Lower leg skin (tissue), 3 donors: ENCODE measurements at regions not wholly inside any gene's neighbourhood (a gene's known extent, or its start where the extent isn't known, plus 50 kb on each side); places are given as distances from the start of the nearest gene placed in this dataset.

ENCODE experiments used
- POLR2A ChIP-seq, 2 donors: fragments of 450-650 bp; IDR thresholded peaks; one replicate each; pipeline ENCODE4 v1.6.1; 2016 to 2017; ENCODE audit warnings: antibody characterized with exemption in 2 of 2, mild to moderate bottlenecking in 1 of 2, moderate library complexity in 1 of 2
- TF ChIP-seq, protein P1 (sequence below), 3 donors: fragments of 450-650 bp; IDR thresholded peaks; one replicate each; pipeline ENCODE4 v1.5.1; 2016; ENCODE audit warnings: antibody characterized with exemption in 3 of 3, mild to moderate bottlenecking in 3 of 3, moderate library complexity in 2 of 3

DNA sequence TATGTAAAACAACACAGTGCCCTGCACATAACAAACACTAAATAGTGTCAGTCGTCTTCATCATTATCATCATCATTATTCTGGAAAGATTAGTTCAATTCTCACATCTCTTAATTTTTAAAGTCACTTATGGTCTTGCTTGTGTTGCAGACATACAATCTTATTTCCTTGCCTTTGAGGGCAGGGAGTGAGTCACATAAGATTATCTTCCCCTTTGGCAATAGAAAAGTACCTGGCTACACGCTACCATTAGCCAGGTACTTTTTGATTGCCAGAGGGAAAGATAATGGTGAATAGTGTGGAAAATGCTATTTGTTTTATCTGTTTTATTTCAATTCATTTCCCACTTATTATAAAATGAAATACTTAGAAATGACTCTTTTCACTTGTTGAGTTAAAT is 76.6 kb upstream of the RMDN2 start:
- TF ChIP-seq, protein P1, sequence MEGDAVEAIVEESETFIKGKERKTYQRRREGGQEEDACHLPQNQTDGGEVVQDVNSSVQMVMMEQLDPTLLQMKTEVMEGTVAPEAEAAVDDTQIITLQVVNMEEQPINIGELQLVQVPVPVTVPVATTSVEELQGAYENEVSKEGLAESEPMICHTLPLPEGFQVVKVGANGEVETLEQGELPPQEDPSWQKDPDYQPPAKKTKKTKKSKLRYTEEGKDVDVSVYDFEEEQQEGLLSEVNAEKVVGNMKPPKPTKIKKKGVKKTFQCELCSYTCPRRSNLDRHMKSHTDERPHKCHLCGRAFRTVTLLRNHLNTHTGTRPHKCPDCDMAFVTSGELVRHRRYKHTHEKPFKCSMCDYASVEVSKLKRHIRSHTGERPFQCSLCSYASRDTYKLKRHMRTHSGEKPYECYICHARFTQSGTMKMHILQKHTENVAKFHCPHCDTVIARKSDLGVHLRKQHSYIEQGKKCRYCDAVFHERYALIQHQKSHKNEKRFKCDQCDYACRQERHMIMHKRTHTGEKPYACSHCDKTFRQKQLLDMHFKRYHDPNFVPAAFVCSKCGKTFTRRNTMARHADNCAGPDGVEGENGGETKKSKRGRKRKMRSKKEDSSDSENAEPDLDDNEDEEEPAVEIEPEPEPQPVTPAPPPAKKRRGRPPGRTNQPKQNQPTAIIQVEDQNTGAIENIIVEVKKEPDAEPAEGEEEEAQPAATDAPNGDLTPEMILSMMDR (IDR thresholded peaks at IDR 0.05), result no peak
- no peak for TF ChIP-seq POLR2A (IDR thresholded peaks at IDR 0.05)
